ENCODE measurements at regions not wholly inside any gene's neighbourhood (a gene's known extent, or its start where the extent isn't known, plus 50 kb on each side); places are given as distances from the start of the nearest gene placed in this dataset.

DNA sequence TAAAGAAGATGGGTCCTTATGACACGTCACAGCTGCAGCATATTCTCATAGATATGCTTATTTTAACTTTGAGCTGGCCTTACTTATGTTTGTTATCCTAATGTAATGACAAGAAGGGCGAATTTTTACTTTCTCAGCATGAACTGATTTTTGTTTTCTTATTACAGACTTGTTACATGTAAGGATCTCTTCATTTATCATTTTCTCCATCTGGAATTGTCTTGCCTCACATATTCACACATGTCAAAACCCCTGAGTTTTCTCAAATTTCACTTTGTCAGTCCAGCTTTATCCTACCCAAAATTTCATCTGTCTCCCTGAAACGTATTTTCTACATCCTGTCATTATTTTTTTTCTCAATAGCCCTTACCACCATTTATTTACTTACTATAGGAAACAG, 1774.0 kb upstream of the PRR20A start:
- TF ChIP-seq PATZ1 (CRISPR knock-in tag; IDR thresholded peaks at IDR 0.05; ENCODE audit: borderline replicate concordance): no peak
- ATAC-seq: no peak

DNA sequence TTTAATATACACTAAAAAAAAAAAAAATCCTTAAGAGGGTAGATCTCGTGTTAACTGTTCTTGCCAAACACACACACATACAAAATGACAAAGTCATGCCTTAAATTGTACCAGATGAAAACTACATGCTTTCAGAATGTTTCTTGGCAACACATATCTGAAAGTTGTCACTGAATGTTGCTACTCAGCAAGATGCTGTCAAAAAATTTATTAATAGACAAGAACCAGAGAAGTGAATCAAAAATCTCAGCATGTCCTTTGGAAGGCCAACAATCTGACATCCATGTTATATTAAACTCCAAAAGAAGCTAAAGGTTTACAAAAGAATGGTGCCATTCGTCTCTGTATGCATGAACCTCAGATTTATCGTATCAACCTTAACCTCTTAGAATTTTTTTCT, 1746.2 kb upstream of the PRR20A start:
- no peak for ATAC-seq
- no peak for TF ChIP-seq CREB5 (CRISPR knock-in tag; IDR thresholded peaks at IDR 0.05; ENCODE audit: low read depth)
- no peak for TF ChIP-seq ZC3H10 (CRISPR knock-in tag; IDR thresholded peaks at IDR 0.05)
- no peak for TF ChIP-seq ARNTL (CRISPR knock-in tag; IDR thresholded peaks at IDR 0.05; ENCODE audit: borderline replicate concordance, low read depth)
- no peak for TF ChIP-seq ZNF70 (CRISPR knock-in tag; IDR thresholded peaks at IDR 0.05)
- TF ChIP-seq POU6F1 (CRISPR knock-in tag; IDR thresholded peaks at IDR 0.05; ENCODE audit: borderline replicate concordance, low read depth): no peak
- no peak for TF ChIP-seq TCF4 (CRISPR knock-in tag; IDR thresholded peaks at IDR 0.05; ENCODE audit: borderline replicate concordance)
- no peak for TF ChIP-seq SNAI2 (CRISPR knock-in tag; IDR thresholded peaks at IDR 0.05)
- no peak for TF ChIP-seq BACH2 (CRISPR knock-in tag; IDR thresholded peaks at IDR 0.05; ENCODE audit: borderline replicate concordance)
- TF ChIP-seq RARB (CRISPR knock-in tag; IDR thresholded peaks at IDR 0.05): no peak
- no peak for TF ChIP-seq PATZ1 (CRISPR knock-in tag; IDR thresholded peaks at IDR 0.05; ENCODE audit: borderline replicate concordance)

- TF ChIP-seq GLIS3 (CRISPR knock-in tag; IDR thresholded peaks at IDR 0.05): no peak
- no peak for TF ChIP-seq PATZ1 (CRISPR knock-in tag; IDR thresholded peaks at IDR 0.05; ENCODE audit: borderline replicate concordance)
- TF ChIP-seq TCF4 (CRISPR knock-in tag; IDR thresholded peaks at IDR 0.05; ENCODE audit: borderline replicate concordance): no peak
- TF ChIP-seq BACH2 (CRISPR knock-in tag; IDR thresholded peaks at IDR 0.05; ENCODE audit: borderline replicate concordance): no peak
- no peak for TF ChIP-seq RARB (CRISPR knock-in tag; IDR thresholded peaks at IDR 0.05)
- TF ChIP-seq ESRRG (CRISPR knock-in tag; IDR thresholded peaks at IDR 0.05): no peak
- ATAC-seq: no peak
Observed at GRCh38 chr13:55402870-55403269, 1737.8 kb upstream of the PRR20A start.

- no peak for ATAC-seq
- TF ChIP-seq TCF4 (CRISPR knock-in tag; IDR thresholded peaks at IDR 0.05; ENCODE audit: borderline replicate concordance) (no peak), RARB (CRISPR knock-in tag; IDR thresholded peaks at IDR 0.05) (no peak), CSDC2 (CRISPR knock-in tag; IDR thresholded peaks at IDR 0.05) (no peak), ARNTL (CRISPR knock-in tag; IDR thresholded peaks at IDR 0.05; ENCODE audit: borderline replicate concordance, low read depth) (no peak), ZC3H10 (CRISPR knock-in tag; IDR thresholded peaks at IDR 0.05) (no peak), CREB5 (CRISPR knock-in tag; IDR thresholded peaks at IDR 0.05; ENCODE audit: low read depth) (no peak), ZFP30 (CRISPR knock-in tag; IDR thresholded peaks at IDR 0.05) (no peak), POU6F1 (CRISPR knock-in tag; IDR thresholded peaks at IDR 0.05; ENCODE audit: borderline replicate concordance, low read depth) (no peak), ISL1 (CRISPR knock-in tag; IDR thresholded peaks at IDR 0.05) (no peak), BACH2 (CRISPR knock-in tag; IDR thresholded peaks at IDR 0.05; ENCODE audit: borderline replicate concordance) (no peak), PATZ1 (CRISPR knock-in tag; IDR thresholded peaks at IDR 0.05; ENCODE audit: borderline replicate concordance) (no peak), TSHZ2 (CRISPR knock-in tag; IDR thresholded peaks at IDR 0.05) (no peak), SNAI2 (CRISPR knock-in tag; IDR thresholded peaks at IDR 0.05) (no peak)
Observed at GRCh38 chr13:55403887-55404487, 1736.7 kb upstream of the PRR20A start.
